Brain pericyte (primary cell): ENCODE measurements at regions not wholly inside any gene's neighbourhood (a gene's known extent, or its start where the extent isn't known, plus 50 kb on each side); places are given as distances from the start of the nearest gene placed in this dataset.

Experiments used
- DNase-seq: peaks from one replicate; pipeline ENCODE4 v3.0.0-alpha.2; 2012; ENCODE audit warnings: low read depth, low spot score

DNA sequence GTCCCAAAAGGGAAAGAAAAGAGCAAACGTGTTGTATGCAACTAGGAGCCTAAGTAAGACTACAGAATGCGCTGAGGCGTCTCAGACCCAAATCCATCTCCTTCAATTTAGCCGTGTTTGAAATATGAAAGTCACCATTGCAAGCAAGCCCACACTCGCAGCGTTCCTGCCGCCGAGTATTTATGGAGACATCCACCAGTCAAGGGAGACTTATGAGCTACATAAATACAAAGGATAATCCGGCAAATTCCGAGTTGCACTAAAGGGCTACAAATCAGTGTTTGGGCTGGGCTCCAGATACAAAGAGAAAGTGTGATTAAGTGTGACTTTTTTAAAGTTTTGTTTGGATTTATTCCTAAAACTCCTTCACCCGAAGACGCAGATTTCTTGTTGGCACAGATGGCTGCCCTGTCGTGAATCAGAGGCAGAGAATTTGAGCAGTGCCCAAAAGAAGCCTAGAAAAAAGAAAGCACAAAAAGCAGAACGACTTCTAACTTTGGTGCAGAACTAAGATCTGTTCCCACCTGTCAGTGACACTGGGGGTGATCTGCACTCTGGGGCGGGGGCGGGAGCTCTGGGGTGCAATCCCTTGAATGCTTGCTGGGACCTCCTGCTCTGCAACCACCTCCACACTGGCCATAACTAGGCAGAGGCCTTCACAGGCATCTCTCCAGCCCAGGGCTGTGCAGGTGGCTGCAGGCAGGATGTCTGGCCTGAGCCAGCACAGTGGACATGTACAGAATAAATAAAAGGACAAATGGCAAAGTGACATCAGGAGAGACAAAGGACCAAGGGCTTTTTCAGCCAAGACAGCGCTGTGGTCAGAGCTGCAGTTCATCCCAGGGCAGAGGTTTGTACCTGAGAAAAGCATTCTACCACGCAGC is 489.7 kb downstream of the NPHP4 start:
- no peak for DNase-seq

DNA sequence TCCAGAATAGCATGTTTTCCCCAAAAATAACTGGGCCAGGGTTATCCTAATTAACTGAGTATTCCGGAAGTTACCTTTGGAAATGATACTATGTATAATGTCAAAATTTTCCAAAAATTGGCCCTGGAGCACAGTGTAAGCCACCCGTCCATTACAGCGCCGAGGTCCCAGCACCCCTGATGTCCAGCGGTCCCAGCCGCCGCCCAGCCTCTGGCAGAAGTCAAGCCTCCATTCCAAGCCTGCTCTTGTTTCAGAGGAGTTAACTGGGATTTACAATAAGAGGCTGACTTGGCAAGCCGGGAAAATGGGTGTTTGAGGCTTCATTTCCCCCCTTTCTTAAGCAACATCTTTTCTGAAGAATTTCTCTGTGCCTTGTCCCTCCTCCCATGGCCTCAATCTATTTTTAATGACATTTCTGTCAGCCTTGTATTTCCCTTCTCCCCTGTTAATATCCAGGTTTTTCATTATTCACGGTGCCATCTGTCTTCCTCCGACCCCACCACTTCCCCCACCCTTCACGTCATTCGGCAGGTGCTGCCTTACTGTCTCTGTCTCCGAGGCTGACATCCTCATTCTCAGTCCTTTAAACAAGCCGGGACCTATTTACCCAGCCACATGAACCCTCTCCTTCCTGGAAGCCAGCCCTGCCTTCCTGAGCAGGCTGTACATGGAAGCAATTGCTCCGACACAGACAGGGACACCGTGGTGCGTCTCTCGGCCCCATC is 490.9 kb downstream of the NPHP4 start:
- DNase-seq = no peak

DNA sequence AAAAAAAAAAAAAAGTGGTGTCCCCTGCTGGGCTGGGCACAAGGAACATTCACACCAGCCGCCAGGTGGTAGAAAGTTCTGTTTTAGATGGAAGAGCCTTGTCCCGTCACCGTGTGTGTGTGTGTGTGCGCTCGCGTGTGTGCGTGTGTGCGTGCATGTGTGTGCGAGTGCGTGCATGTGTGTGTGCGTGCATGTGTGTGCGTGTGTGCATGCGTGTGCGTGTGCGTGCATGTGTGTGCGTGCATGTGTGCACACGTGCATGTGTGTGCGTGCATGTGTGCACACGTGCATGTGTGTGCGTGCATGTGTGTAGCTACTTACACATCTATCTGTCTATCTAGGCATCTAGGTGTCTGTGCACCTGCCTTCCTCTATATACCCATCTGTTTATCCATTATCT is 491.7 kb downstream of the NPHP4 start:
- no peak for DNase-seq

DNA sequence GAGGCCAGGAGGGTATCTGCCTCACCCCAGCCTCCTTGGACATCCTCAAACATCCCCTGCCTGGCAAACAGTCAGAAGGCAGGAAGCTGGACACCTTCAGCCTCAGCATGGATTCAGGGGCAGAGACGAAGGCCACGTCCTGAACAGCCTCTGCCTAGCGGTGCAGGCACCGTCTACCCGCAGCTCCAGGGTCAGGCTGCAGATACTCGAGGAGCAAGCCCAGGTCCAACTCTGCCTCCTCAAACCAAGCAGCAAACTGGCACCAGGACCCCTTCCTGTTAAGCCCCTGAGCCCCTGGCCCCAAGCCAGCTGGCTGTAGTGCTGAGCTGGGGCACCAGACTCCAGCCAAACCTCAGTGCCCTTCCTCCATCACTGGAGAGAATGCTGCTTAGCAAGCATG is 494.7 kb downstream of the NPHP4 start:
- no peak for DNase-seq

DNA sequence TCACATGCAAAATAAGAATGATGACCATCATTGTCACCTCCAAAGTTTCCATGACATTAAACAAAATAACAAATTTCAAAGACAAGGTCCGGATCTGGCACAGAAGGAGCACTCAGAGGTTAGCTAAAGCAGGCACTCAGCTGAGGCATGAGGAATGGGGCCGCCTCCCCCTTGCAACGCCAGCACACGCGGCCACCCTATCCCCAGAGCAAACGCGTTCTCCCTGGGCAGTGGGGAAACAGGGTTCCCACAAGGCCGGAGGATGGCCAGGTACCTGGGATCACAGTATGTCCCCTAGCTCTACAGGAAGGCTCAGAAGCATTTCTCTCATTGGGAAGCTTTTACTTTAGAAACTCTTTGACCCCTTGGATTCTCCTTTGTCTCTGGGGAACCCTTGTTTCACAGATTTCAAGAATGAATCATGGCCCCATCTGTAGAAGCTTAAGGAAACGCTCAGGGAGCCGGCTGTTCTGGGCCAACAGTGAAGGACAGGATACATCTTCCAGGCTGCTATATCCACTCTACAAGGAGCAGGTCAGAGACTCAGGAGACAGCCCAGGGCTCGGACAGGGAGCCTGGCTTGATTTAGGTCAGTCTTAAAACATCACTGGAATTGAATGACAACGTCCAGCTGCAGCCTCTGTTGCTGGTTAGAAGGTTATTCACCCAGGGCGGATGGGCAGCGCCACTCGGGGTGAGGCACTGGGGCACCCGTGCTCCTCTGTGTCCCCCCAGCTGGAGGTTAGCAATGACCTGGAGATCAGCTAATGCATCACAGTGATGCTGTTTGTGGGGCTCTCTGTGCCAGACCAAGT is 496.4 kb downstream of the NPHP4 start:
- no peak for DNase-seq

DNA sequence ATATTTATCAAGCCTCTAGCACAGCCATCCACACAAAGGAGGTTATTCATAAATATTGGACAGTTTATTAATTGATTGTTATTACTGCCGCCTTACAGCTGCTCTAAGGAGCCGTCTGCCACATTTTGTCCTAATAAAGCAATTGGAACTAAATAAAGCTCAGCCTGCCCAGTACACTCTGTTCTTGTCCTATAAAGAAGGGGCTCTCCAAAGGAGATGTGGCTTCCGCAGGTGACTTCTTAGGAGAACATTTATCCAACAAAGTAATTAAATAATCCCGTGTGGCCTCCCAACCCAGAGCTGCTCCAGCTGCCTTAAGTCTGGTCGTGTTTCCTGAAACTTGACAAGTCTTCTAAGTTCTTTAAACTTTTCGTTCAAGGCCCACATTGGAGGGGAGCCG is 497.7 kb downstream of the NPHP4 start:
- DNase-seq = no peak

DNA sequence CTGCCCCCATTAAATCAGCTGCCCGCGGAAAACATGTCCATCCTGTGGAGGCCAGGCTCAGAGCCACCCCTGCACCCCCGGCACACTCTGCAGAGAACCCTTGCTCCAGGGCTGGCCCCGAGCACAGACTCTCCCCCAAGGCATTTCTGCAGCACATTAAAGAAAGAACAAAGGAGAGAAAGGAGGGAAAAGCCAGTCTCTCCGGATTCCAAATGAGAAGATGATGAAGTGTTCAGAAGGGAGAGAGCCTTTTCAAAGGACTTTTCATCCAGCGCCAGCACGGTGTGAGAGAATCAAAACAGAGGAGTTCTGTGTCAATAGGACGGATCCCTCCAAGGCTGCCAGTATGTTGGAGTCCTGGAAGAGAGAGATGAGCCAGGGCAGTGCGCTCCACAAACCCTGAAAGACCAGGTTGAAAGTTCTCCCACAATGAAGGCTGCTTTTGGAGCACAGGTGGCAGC is 498.3 kb downstream of the NPHP4 start:
- no peak for DNase-seq

DNA sequence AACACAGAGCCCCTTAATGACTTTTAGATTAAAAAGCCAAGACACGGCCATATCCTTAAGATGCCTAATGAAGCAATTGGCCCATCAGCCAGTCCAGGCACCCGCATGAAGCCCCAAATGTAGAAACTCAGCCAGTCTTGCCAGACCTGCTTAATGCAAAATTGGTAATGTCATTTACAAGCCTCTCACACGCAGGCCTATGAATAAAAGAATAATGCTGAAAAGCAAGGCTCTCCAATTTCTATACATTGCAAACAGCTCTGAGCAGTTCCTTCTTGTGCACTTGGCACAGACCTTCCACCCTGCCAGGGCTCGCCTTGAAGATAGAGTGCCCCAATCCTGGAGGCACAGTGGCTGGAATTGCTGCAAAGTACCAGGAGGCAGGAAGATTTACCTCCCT is 498.9 kb downstream of the NPHP4 start:
- DNase-seq = no peak

DNA sequence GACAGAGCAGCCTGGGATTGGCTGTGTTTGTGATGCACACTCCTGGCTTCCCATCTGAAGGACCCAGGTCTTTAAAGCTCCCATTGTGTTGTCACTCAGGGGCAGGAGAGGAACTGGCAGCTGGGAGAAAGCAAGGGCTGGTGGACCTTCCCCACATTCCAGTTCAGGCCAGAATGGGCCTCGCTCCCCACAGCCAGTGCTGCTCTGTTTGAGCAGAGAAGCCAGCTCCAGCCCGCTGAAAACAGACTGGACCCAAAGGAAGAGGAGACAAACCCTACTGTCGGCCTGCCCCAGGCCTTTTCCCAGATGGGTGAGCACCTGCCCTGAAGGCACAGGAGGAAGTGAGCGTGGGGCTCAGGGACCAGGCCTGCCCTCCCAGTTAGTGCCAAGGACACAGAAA is 499.4 kb downstream of the NPHP4 start:
- no peak for DNase-seq

DNA sequence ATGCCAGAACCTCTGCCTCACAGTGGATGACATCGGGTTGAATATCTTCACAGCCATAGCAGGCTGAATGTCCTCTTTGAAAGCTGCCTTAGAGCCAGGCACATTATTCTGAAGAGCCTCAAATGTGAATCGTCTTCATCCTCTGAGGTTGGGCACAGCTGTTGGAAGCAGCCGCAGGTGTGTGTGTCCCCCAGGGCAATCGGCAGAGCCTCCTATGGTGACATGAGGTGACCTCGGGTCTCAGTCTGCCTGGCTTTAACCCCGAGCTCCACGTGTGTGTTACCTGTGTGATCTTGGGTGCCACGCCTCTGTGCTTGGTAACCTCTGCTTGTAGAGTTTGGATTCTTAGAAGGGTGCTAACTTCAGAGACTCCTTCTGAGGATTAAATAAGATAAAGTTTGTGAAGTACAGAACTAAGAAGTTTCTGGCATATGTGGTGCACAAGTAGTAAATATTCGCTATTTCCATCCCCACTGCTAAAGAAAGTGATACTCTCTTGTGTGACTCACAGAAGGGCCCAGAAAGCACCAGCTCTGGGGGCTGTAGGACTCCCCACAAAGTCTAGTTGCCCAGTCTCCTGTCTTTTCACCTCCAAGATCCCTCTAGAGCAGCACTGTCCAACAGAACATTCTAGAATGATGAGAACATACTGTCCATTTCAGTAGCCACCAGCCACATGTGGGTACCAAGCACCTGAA is 500.9 kb downstream of the NPHP4 start:
- DNase-seq = no peak

DNA sequence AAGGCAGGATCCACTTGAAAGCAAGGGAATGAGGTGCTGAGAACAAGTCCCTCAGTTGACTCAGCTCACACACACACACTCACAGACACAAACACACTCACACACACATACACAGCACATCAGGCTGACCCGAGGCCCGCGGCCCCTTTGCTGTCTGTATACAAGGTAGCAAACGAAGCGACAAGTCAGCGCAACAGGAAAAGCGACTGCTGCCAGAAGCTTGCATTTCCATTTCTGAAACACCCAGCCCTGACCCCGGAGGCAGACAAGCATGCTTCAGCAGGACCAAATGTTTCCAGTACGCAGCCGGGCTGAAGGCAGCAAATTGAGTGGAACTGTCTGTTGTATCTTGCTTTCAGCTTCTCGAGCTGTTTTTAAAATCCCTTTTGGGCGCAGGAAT is 501.6 kb downstream of the NPHP4 start:
- DNase-seq = no peak

DNA sequence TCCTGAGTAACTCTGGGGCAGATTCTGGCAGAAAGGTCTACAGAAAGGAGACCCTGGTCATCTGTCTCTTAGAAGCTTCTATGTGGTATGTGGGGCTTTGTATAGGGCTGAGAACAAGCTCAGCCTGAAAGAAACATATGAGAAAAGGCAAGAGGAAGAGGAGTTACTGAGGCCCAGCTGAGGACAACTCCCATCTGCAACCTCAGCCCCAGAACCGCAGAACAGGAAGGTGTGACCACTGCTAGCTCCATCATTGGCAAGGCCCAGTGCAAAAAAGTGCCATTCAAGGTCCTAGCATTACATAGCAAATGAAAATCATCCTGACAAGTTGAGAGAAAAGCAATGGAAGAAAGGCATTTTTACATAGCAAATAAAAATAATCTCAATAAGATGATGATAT is 503.8 kb downstream of the NPHP4 start:
- no peak for DNase-seq

DNA sequence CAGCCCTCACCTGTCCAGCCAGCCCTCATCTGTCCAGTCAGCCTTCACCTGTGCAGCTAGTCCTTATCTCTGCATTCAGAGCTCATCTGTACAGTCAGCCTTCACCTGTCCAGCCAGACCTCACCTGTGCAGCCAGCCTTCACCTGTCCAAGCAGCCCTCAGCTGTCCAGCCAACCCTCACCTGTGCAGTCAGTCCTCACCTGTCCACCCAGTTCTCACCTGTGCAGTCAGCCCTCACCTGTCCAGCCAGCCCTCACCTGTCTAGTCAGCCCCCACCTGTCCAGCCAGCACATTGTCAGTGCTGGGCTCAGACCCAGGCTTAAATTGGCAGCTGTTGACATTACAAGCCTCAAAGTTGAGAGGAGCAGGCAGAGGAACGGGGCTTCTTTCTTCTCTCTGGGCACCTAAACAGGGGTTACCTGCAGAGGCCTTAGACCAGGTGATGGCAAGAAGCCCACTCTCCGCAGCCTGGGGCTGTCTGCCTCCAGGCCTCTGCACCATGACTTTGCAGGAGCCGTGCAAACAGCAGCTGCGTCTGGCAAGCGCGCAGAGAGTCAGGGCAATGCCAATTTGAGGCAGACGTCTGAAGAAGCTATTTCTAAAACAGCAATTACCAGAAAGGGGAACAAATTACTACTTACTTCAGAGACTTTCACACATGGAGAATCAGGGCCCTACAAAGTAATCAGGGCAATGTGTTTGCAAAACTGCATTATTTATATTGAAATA is 506.1 kb downstream of the NPHP4 start:
- no peak for DNase-seq

DNA sequence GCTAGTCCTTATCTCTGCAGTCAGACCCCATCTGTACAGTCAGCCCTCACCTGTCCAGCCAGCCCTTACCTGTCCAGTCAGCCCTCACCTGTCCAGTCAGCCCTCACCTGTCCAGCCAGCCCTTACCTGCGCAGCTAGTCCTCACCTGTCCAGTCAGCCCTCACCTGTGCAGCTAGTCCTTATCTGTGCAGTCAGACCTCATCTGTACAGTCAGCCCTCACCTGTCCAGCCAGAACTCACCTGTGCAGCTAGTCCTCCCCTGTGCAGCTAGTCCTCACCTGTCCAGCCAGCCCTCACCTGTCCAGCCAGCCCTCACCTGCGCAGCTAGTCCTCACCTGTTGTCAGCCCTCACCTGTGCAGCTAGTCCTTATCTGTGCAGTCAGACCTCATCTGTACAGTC is 506.8 kb downstream of the NPHP4 start:
- DNase-seq = no peak

DNA sequence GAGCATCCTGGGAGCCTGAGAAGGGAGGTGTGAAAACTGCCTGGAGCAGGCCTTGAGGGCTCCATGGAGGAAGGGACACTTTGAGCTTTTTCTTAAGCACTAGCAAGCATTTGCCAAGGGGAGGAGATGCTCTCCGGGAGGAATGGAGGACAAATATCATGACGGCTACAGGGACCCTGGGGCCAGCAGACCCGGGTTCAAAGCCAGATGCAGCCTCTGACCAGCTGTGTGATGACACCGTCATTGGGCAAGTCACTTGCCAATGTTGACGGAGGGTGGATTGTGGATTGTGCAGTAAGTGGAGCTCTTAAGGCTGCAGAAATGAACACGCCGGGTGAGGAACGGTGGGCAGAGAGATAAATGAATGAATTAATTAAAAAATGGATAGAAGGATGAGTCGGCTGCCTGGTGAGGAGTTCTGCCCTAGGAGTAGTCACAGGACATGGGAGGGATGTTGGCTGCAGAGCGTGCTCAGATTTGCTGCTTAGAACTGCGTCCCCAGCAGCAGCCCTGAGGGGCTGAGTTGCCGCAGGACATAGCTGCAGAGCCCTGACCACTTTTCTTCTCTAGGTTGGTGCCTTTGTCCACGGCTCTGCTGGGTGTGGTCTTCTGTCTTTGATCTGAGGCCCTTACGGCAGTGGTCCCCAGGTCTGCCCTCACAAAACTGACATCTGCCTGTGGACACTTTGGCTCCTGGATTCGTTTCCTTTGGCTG is 507.6 kb downstream of the NPHP4 start:
- no peak for DNase-seq

DNA sequence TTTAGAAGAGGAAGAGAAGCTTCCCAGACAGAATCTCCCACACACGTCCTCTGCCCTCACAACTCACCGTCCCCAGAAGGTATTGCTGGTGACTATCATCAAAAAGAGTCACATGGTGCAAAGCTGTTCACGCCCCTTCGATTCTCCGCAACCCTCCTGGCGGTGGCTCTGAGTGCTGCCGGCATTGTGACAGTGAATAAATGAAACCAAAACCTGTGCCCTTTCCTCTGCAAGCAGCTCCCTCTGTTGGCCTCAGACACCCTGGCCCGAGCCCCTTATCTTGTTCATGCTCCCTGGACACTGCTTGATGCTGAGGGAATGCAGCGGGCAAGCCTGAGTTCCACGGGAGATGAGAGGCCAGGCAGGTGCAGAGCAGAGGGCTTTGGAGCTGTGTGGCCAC is 510.3 kb downstream of the NPHP4 start:
- no peak for DNase-seq

DNA sequence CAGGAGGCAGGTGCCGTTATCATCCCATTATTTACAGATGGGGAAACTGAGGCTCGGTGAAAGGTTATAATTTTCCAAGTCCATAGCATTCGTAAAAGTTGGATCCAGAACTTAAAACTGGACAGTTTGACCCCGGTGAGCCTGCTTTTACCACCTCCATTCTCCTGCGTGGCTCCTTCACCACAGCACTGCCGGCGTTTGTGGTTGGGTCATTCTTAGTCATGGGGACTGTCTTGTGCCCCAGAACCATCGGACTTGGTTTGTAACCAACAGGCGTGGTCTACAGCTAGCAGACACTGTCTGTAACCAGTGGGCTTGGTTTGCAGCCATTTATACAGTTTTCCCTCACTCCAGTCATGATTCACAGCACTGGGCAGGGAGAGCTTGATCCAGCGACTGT is 511.3 kb downstream of the NPHP4 start:
- DNase-seq = no peak

DNA sequence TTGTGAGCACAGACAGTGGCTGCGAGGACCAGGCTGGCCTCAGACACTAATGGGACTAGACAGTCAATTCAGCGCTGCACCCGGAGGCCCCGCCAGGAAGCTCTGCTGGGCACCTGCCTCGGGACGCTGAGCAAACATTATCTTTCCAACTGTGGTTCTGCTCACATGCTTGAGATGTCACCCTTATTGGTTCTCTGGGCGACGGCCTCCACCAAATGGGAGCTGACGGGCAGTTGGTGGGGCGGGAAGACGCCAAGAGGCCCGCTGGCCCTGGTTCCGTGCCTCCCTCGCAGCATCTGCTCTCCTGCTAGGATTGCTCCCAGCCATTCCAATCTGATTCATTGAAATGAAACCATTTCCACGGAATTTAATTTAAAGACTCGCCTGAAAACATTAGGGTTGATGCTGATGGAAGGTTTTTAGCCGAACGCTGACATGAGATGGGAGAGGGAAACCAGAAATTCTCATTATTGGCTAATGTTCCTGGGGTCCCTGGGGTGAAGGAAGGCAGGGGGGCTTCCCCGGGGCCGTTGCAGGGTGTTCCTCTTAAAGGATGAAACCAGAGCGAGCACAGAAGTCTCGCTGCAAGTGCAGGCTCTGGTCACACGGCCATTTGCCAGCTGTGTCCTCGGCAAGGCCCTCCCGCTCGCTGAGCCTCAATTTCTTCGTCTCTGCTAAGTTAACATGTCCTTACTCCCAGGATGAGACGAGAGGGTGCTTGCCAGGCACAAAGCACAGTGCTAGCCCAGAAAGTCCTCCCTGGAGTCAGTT is 512.2 kb downstream of the NPHP4 start:
- DNase-seq = no peak

DNA sequence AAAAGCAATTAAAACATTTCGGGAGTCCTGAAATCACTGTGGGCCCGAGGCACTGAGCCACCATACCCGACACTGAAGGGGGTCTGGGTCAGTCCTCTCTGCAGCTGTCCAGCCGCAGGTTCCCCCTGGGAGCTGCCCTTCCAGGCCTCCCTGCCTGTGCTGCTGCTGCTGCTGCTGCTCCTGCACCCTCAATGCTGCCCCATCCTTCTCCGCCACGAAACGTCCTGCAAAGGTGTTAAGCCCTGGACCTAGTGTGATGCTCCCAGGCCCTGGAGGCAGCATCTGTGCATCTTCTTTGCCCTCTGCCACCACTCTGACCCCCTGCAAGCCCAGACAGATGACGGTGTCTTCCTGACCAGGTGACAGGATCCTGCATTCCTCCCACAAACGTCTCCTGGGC is 513.3 kb downstream of the NPHP4 start:
- no peak for DNase-seq
